Cerebellar nuclear complex (tissue), 1 donor: ENCODE measurements at regions not wholly inside any gene's neighbourhood (a gene's known extent, or its start where the extent isn't known, plus 50 kb on each side); places are given as distances from the start of the nearest gene placed in this dataset.
A peak's percentile ranks its signal among the peaks of the same experiment; 100 is the strongest.
"Not testable (repeated sequence)": the region's sequence is repeated elsewhere in the genome, so short reads cannot be mapped to it uniquely, and the experiment has no call there.

ENCODE experiments used
- DNase-seq, 2 experiments: peaks; one replicate each; lab custom pipeline; 2025; lab: John Stamatoyannopoulos, UW

DNA sequence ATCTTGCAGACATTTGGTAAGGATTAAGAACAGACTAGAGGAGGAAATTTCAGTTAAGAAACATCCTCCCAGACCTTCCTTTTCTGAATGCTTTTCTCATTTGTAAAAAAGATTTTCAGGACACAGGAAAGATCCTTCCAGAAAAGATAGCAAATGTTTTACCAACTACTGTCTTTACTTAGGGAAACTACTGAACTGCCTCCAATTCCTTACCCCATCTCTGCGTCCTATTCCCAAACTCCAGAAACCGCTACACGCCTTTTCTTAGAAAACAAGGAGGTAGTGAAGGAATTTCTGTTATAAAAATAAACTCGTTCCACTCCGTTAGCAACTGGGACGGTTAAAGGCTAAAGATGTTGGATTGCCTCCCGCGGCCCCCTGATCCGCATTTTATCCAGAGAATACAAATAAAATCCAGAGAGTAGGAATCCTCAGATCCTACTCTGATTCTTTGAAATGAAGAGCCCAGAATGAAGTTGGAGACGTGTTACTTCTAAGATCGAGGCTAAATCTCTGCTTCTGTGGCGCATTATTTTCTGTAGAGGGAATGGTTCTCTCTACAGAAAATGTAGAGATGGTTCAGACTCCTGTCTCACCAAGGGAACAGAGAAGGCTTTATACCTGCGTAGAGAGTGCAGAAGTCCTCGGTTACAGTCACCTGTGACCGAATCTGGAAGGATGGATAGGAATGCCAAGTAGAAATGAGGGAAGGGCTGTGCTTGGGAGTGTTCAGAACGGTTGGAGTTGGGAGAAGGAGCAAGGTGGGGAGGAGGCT lies 133.0 kb downstream of the GPX5 start:
- DNase-seq: peak in 1 of 2 experiments; percentile 72

DNA sequence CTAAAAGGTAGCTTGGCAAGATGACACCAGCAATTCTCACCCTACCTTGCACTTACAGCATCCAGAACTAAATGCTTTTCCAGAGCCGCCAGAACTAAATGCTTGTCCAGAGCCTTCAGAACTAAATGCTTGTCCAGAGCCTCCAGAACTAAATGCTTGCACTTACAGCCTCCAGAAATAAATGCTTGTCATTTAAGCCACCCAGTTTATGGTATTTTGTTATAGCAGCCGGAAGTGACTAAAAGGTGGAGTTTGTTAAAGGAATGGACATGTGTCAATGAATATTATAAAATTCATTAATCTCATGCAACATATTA lies 133.5 kb downstream of the GPX5 start:
- DNase-seq: no peak

GRCh38 chr6:28661097-28661713 lies 135.5 kb downstream of the GPX5 start:
- DNase-seq: no peak

GRCh38 chr6:28664870-28665396 lies 139.3 kb downstream of the GPX5 start:
- no peak for DNase-seq

DNA sequence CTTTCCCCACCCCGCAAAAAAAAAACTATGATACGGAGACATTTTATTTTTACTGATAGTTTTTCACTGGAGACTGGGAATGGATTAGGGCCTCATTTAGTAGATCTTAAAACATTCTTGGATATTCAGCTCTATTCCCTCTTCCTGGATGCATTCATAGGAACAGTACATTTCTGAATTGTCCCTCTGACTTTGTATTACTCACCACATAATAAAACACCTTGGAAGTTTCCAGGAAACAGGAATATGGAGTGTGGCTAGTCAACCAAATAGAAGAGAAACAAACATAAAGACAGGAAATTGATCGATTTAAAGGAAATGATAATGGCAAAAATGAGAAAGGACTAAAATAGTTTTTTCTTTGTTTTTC lies 147.7 kb downstream of the GPX5 start:
- no peak for DNase-seq

DNA sequence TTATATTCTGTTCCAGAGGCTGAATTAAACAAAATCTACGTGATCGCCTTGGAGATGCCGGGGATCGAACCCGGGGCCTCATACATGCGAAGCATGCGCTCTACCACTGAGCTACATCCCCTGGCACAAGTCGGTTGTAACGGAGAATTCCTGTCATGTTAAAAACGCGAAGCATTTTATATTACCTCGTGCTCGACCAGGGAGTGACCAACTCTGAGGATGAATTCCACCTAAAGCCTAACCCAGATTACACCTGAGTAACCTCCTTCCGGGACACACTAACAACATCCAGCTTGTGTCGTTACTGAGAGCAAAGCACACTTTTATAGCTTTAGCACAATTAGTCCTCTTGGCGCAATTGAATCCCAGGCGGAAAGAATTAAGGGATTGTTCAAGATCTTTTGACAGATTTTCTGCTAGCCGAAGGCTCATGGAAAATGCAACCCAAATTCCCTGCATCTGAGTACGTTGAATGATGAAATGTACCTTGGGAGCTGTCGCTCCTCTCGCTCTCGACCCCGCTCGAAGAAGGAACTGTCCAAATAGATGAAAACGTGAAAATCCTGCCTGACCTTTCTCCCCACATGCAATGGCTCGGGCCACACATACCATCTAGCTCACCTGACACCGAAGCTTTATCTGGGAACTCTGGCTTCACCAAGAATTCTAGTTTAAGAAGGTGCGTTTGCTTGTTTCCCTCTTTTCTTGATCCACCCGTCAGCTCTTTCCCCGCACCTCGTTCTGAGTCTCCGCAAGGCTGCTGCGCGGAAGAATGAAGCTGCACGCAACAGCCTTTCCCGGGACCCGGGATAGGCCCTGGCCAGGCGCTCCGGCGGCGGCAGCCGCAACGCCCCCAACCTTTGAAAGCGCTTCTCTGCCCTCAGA lies 148.3 kb downstream of the GPX5 start:
- DNase-seq: peak in 1 of 2 experiments; percentile 78

DNA sequence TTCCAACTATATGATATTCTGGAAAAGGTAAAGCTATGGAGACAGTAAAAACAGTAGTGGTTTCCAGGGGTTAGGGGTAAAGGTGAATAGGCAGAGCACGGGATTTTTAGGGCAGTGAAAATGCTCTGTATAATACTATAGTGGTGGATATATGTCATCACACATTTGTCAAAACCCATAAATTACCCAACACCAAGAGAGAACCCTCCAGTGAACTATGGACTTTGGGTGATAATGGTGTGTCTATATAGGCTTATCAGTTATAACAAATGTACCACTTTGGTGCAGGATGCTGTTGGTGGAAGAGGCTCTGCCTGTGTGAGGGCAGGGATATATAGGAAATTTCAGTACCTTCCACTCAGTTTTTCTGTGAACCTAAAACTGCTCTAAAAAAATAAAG lies 149.9 kb downstream of the GPX5 start:
- DNase-seq: no peak

DNA sequence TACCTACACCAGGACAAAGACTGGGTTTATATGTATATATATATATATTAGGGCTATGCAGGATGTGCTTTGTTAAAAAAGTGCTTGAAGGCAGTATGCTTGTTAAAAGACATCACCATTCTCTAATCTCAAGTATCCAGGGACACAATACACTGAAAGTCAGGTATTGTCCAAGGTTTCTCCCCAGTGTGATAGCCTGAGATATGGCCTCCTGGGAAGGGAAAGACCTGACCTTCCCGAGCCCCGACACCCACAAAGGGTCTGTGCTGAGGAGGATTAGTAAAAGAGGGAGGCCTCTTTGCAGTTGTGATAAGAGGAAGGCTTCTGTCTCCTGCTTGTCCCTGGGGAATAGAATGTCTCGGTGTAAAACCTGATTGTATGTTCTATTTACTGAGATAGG lies 156.9 kb downstream of the GPX5 start:
- DNase-seq: no peak

GRCh38 chr6:28682956-28683685 lies 157.4 kb downstream of the GPX5 start:
- DNase-seq: not testable (repeated sequence)

DNA sequence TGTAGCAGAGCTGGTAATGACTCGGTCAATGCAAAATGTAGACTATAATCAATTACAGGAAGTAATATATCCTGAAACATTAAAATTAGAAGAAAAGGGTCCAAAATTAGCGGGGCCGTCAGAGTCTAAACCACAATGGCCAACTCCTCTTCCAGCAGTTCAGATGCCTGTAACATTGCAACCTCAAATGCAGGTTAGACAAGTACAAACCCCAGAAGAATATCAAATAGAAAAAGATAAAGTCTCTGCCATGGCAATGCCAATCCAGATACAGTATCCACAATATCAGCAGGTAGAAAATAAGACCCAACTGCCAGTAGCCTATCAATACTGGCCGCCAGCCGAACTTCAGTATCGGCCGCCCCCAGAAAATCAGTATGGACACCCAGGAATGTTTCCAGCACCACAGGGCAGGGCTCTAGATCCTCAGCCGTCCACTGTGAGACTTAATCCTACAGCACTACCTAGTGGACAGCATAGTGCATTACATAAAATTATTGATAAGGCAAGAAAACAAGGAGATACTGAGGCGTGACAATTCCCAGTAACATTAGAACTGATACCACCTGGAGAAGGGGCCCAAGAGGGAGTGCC lies 158.4 kb downstream of the GPX5 start:
- peak in 1 of 2 experiments; percentile 2 for DNase-seq

DNA sequence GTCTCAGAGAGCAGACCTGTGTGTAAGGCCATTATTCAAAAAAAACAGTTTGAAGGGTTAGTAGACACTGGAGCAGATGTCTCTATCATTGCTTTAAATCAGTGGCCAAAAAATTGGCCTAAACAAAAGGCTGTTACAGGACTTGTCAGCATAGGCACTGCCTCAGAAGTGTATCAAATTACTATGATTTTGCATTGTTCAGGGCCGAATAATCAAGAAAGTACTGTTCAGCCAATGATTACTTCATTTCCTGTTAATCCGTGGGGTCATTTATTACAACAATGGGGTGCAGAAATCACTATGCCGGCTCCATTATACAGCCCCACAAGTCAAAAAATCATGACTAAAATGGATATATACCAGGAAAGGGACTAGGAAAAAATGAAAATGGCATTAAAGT lies 160.3 kb downstream of the GPX5 start:
- not testable (repeated sequence) for DNase-seq

DNA sequence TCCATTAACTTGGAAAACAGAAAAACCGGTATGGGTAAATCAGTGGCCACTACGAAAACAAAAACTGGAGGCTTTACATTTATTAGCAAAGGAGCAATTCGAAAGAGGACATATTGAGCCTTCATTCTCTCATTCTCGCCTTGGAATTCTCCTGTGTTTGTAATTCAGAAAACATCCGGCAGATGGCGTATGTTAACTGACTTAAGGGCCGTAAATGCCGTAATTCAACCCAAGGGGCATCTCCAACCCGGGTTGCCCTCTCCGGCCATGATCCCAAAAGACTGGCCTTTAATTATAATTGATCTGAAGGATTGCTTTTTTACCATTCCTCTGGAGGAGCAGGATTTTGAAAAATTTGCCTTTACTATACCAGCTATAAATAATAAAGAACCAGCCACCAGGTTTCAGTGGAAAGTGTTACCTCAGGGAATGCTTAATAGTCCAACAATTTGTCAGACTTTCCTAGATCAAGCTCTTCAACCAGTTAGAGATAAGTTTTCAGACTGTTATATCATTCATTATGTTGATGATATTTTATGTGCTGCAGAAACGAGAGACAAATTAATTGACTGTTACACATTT lies 160.9 kb downstream of the GPX5 start:
- peak in 1 of 2 experiments; percentile 19 for DNase-seq

DNA sequence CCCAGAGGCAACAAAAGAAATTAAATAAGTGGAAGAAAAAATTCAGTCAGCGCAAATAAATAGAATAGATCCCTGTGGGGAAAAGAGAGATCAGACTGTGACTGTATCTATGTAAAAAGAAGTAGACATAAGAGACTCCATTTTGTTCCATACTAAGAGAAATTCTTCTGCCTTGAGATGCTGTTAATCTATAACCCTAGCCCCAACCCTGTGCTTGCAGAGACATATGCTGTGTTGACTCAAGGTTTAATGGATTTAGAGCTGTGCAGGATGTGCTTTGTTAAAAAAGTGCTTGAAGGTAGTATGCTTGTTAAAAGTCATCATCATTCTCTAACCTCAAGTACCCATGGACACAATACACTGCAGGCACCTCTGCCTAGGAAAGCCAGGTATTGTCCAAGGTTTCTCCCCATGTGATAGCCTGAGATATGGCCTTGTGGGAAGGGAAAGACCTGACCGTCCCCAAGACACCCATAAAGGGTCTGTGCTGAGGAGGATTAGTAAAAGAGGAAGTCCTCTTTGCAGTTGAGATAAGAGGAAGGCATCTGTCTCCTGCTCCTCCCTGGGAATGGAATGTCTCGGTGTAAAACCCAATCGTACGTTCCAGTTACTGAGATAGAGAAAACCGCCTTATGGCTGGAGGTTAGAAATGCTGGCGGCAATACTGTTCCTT lies 161.8 kb downstream of the GPX5 start:
- DNase-seq: not testable (repeated sequence)

DNA sequence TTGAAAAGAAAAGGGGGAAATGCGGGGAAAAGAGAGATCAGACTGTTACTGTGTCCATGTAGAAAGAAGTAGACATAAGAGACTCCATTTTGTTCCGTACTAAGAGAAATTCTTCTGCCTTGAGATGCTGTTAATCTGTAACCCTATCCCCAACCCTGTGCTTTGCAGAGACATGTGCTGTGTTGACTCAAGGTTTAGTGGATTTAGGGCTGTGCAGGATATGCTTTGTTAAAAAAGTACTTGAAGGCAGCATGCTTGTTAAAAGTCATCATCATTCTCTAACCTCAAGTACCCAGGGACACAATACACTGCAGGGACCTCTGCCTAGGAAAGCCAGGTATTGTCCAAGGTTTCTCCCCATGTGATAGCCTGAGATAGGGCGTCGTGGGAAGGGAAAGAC lies 166.3 kb downstream of the GPX5 start:
- DNase-seq: not testable (repeated sequence)

GRCh38 chr6:28693033-28693750 lies 167.5 kb downstream of the GPX5 start:
- DNase-seq: no peak

DNA sequence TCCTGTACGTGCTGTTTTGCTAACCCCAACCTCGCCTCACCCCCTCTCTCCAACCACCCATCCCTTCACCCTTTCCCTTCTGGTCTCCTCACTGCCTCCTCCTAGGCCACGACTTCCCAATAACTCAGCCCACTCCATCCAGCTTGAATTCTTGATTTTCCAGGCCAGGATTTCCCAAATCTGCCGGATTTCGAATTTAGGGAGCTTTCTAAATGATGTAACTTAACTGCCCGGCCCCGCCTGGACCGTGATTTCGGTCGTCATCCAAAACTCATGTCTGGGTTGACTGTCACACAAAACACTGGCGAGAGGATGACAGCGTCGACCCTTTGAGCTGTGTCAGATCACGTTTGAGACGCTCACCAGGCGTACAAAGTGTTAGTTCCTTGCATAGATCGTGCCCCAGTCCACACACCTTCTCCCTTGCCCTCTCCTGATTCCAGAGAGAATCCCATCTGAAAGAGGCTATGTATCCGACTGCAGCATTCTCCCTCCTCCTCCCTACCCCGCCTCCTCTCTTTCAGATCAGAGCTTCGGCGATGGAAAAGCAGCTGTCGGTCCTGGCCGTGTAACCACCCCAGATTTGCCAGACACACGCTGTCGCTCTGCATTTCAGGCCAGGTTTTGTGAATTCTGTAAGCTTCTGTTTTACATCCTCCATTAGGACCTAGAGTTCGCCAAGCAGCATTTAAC lies 168.2 kb downstream of the GPX5 start:
- no peak for DNase-seq

DNA sequence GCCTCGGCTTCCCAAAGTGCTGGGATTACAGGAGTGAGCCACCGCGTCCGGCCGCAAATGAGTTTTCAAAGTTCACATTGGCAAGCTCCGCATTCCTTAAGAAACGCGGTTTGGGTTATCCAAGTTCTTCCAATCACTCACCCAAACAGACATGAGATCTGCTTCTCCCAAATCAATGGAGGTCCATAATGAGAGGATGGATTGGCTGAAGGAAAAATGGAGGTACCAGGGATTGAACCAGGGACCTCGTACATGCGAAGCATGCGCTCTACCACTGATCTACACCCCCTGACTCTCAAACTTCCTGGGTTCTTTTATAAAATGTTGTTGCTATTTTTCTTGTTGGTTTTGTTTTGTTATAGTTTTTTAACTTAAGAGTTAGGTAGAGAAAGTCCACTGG lies 170.0 kb downstream of the GPX5 start:
- no peak for DNase-seq

GRCh38 chr6:28696167-28696566 lies 170.5 kb downstream of the GPX5 start:
- DNase-seq: no peak

DNA sequence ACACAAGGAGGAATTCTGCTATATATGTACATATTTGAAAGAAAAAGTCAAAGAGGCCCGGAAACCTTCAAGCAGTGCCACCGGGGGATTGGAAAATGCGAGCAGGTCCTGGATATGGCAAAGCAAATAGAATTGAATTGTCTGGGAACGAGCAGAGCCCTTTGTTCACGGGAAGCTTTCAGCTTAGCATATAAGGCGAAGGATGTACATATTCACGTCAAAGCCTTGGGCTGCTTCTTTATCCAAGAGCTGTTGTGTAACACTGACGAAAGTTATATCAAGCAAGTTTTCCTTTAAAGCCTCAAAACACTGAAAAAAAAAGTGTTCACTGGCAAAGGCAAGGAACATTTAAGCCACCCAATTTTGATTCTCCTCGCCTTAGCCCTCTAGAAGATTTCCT lies 171.0 kb downstream of the GPX5 start:
- no peak for DNase-seq
